T-helper 17 cell (primary cell): ENCODE measurements at regions not wholly inside any gene's neighbourhood (a gene's known extent, or its start where the extent isn't known, plus 50 kb on each side); places are given as distances from the start of the nearest gene placed in this dataset.

Source experiments
- ATAC-seq: fragments of 150-1000 bp; cut with Tn5 transposase; 2 replicates; pipeline ENCODE4 v1.10.0; 2021; ENCODE audit warnings: mild to moderate bottlenecking, moderate library complexity
- DNase-seq, 3 donors: peaks; one replicate each; pipeline versions ENCODE4 v3.0.0 to v3.0.0-alpha.2; 2020 to 2021
- H3K9me3 ChIP-seq: one replicate; pipeline ENCODE4 v1.7.0; 2013; ENCODE audit warnings: low read length, mild to moderate bottlenecking; ENCODE audit not compliant: control insufficient read depth, poor library complexity, severe bottlenecking
- H3K27ac Mint-ChIP-seq: one replicate; pipeline ENCODE4 v1.8.0; 2022; ENCODE audit warnings: mild to moderate bottlenecking, moderate library complexity, mixed read lengths
- H3K27me3 Mint-ChIP-seq: one replicate; pipeline ENCODE4 v1.8.0; 2022; ENCODE audit warnings: mixed read lengths
- H3K36me3 Mint-ChIP-seq: one replicate; pipeline ENCODE4 v1.8.0; 2022; ENCODE audit warnings: low read depth, mixed read lengths
- H3K4me1 Mint-ChIP-seq: one replicate; pipeline ENCODE4 v1.8.0; 2022; ENCODE audit warnings: mild to moderate bottlenecking, mixed read lengths
- H3K4me3 Mint-ChIP-seq: one replicate; pipeline ENCODE4 v1.8.0; 2022; ENCODE audit warnings: mild to moderate bottlenecking, moderate library complexity, mixed read lengths

GRCh38 chr4:12296366-12296765 is 867.7 kb upstream of the HS3ST1 start:
- H3K36me3 Mint-ChIP-seq = no peaks in the 10 kb centered on the region
- H3K27ac Mint-ChIP-seq = no peak overlapping the region
- H3K9me3 ChIP-seq = no peaks in the 10 kb centered on the region
- no peaks in the 10 kb centered on the region for H3K4me1 Mint-ChIP-seq
- H3K4me3 Mint-ChIP-seq = no peak overlapping the region
- ATAC-seq (no peak), DNase-seq (no peak)
- H3K27me3 Mint-ChIP-seq = no peaks in the 10 kb centered on the region

- no peaks in the 10 kb centered on the region for H3K4me1 Mint-ChIP-seq
- no peak for DNase-seq
- H3K4me3 Mint-ChIP-seq = no peak overlapping the region
- H3K9me3 ChIP-seq = no peaks in the 10 kb centered on the region
- no peak overlapping the region for H3K27ac Mint-ChIP-seq
- H3K36me3 Mint-ChIP-seq = no peaks in the 10 kb centered on the region
- no peak for ATAC-seq
- H3K27me3 Mint-ChIP-seq = no peaks in the 10 kb centered on the region
These were observed 865.3 kb upstream of the HS3ST1 start for GRCh38 chr4:12293906-12294525.

GRCh38 chr4:12286351-12286750 is 857.7 kb upstream of the HS3ST1 start:
- no peak for ATAC-seq
- no peaks in the 10 kb centered on the region for H3K9me3 ChIP-seq
- no peak for DNase-seq
- Mint-ChIP-seq H3K27me3 (no peaks in the 10 kb centered on the region), H3K4me1 (no peaks in the 10 kb centered on the region), H3K36me3 (no peaks in the 10 kb centered on the region), H3K27ac (no peak overlapping the region), H3K4me3 (no peak overlapping the region)

- DNase-seq (no peak), ATAC-seq (no peak)
- Mint-ChIP-seq H3K4me3 (no peak overlapping the region), H3K36me3 (no peaks in the 10 kb centered on the region), H3K4me1 (no peaks in the 10 kb centered on the region), H3K27ac (no peak overlapping the region), H3K27me3 (no peaks in the 10 kb centered on the region)
- no peaks in the 10 kb centered on the region for H3K9me3 ChIP-seq
These were observed 841.9 kb upstream of the HS3ST1 start for GRCh38 chr4:12270546-12270945.

- no peaks in the 10 kb centered on the region for H3K27me3 Mint-ChIP-seq
These were observed 836.9 kb upstream of the HS3ST1 start for GRCh38 chr4:12265554-12265953.

GRCh38 chr4:12260453-12260852 is 831.8 kb upstream of the HS3ST1 start:
- no peak for DNase-seq
- Mint-ChIP-seq H3K4me3 (no peak overlapping the region), H3K36me3 (peaks cover 3% of the 10 kb centered on the region), H3K4me1 (no peaks in the 10 kb centered on the region), H3K27ac (no peak overlapping the region), H3K27me3 (no peaks in the 10 kb centered on the region)
- no peaks in the 10 kb centered on the region for H3K9me3 ChIP-seq
- no peak for ATAC-seq

More at GRCh38 chr4:12265554-12265953, 836.9 kb upstream of the HS3ST1 start:
- H3K4me3 Mint-ChIP-seq = no peak overlapping the region
- H3K27ac Mint-ChIP-seq = no peak overlapping the region
- DNase-seq (no peak), ATAC-seq (no peak)
- H3K4me1 Mint-ChIP-seq = no peaks in the 10 kb centered on the region
- H3K9me3 ChIP-seq = no peaks in the 10 kb centered on the region
- peaks cover 3% of the 10 kb centered on the region for H3K36me3 Mint-ChIP-seq

- H3K9me3 ChIP-seq = no peaks in the 10 kb centered on the region
- Mint-ChIP-seq H3K27me3 (no peaks in the 10 kb centered on the region), H3K27ac (no peak overlapping the region), H3K4me3 (no peak overlapping the region), H3K36me3 (no peaks in the 10 kb centered on the region), H3K4me1 (no peaks in the 10 kb centered on the region)
- DNase-seq (no peak), ATAC-seq (no peak)
These were observed 816.3 kb upstream of the HS3ST1 start for GRCh38 chr4:12244973-12245372.

- Mint-ChIP-seq H3K27me3 (no peaks in the 10 kb centered on the region), H3K4me1 (no peaks in the 10 kb centered on the region), H3K36me3 (no peaks in the 10 kb centered on the region), H3K4me3 (no peak overlapping the region), H3K27ac (no peak overlapping the region)
- DNase-seq = no peak
- ATAC-seq = no peak
- H3K9me3 ChIP-seq = no peaks in the 10 kb centered on the region
These were observed 813.7 kb upstream of the HS3ST1 start for GRCh38 chr4:12242354-12242753.

- no peaks in the 10 kb centered on the region for H3K36me3 Mint-ChIP-seq
- ATAC-seq (no peak), DNase-seq (no peak)
- no peaks in the 10 kb centered on the region for H3K27me3 Mint-ChIP-seq
- H3K27ac Mint-ChIP-seq = no peak overlapping the region
- no peak overlapping the region for H3K4me3 Mint-ChIP-seq
- no peaks in the 10 kb centered on the region for H3K9me3 ChIP-seq
- H3K4me1 Mint-ChIP-seq = no peaks in the 10 kb centered on the region
These were observed 811.4 kb upstream of the HS3ST1 start for GRCh38 chr4:12239897-12240636.

- H3K4me3 Mint-ChIP-seq = no peak overlapping the region
- no peaks in the 10 kb centered on the region for H3K36me3 Mint-ChIP-seq
- no peak for ATAC-seq
These were observed 802.4 kb upstream of the HS3ST1 start for GRCh38 chr4:12231098-12231497.

GRCh38 chr4:12221031-12221430 is 792.3 kb upstream of the HS3ST1 start:
- ATAC-seq = no peak
- Mint-ChIP-seq H3K27me3 (no peaks in the 10 kb centered on the region), H3K4me3 (no peak overlapping the region), H3K36me3 (no peaks in the 10 kb centered on the region), H3K27ac (no peak overlapping the region), H3K4me1 (no peaks in the 10 kb centered on the region)
- no peak for DNase-seq
- no peaks in the 10 kb centered on the region for H3K9me3 ChIP-seq

More at GRCh38 chr4:12231098-12231497, 802.4 kb upstream of the HS3ST1 start:
- no peaks in the 10 kb centered on the region for H3K9me3 ChIP-seq
- H3K4me1 Mint-ChIP-seq = no peaks in the 10 kb centered on the region
- DNase-seq = no peak
- no peaks in the 10 kb centered on the region for H3K27me3 Mint-ChIP-seq
- H3K27ac Mint-ChIP-seq = no peak overlapping the region

- H3K4me1 Mint-ChIP-seq = no peaks in the 10 kb centered on the region
- H3K4me3 Mint-ChIP-seq = no peak overlapping the region
- H3K36me3 Mint-ChIP-seq = no peaks in the 10 kb centered on the region
- DNase-seq (no peak), ATAC-seq (no peak)
- no peaks in the 10 kb centered on the region for H3K27me3 Mint-ChIP-seq
- no peaks in the 10 kb centered on the region for H3K9me3 ChIP-seq
- H3K27ac Mint-ChIP-seq = no peak overlapping the region
These were observed 782.9 kb upstream of the HS3ST1 start for GRCh38 chr4:12211636-12212035.

GRCh38 chr4:12207396-12207795 is 778.7 kb upstream of the HS3ST1 start:
- Mint-ChIP-seq H3K27me3 (no peaks in the 10 kb centered on the region), H3K4me1 (no peaks in the 10 kb centered on the region), H3K36me3 (no peaks in the 10 kb centered on the region), H3K4me3 (no peak overlapping the region), H3K27ac (no peak overlapping the region)
- no peaks in the 10 kb centered on the region for H3K9me3 ChIP-seq
- no peak for ATAC-seq
- DNase-seq = no peak

GRCh38 chr4:12206091-12206490 is 777.4 kb upstream of the HS3ST1 start:
- no peaks in the 10 kb centered on the region for H3K9me3 ChIP-seq
- Mint-ChIP-seq H3K4me1 (no peaks in the 10 kb centered on the region), H3K36me3 (no peaks in the 10 kb centered on the region), H3K27me3 (no peaks in the 10 kb centered on the region), H3K4me3 (no peak overlapping the region), H3K27ac (no peak overlapping the region)
- no peak for ATAC-seq
- no peak for DNase-seq
